Left cardiac atrium (tissue), 4 donors: ENCODE measurements at regions not wholly inside any gene's neighbourhood (a gene's known extent, or its start where the extent isn't known, plus 50 kb on each side); places are given as distances from the start of the nearest gene placed in this dataset.
A peak's percentile ranks its signal among the peaks of the same experiment; 100 is the strongest.
"Not testable (repeated sequence)": the region's sequence is repeated elsewhere in the genome, so short reads cannot be mapped to it uniquely, and the experiment has no call there.

ENCODE experiments used
- ATAC-seq, 2 donors: fragments of 200-7000 bp; cut with Tn5 transposase; one replicate each; pipeline ENCODE4 v1.9.1; 2020; ENCODE audit warnings: mild to moderate bottlenecking in 2 of 2, moderate library complexity in 2 of 2
- DNase-seq: peaks from one replicate; pipeline ENCODE4 v3.0.0-alpha.2; 2020
- intact Hi-C, 2 donors: fragments of 100-400 bp; cut with DNase I; formaldehyde crosslinking; loops; one replicate each; pipeline versions ENCODE4 v1.14.1 to v1.15.1; 2022 to 2023
- donor health status: DM: no; HTN: yes; CAD: no.
- donor health status: DM: no; HTN: yes; CAD: no; lungs with severe emphysema.
- donor health status: DM: yes; HTN: yes; CAD: no.
- donor health status: Dilated cardiomyopathy.

- no peak for DNase-seq
- intact Hi-C loops = no loop called here
- no peak for ATAC-seq
Observed at GRCh38 chr1:192862271-192862670, 53.4 kb downstream of the RGS2 start.

GRCh38 chr1:192866241-192866868 lies 57.5 kb downstream of the RGS2 start:
- intact Hi-C loops = no loop called here
- no peak for DNase-seq
- ATAC-seq = no peak

GRCh38 chr1:192867180-192867579 lies 58.3 kb downstream of the RGS2 start:
- ATAC-seq (no peak), DNase-seq (no peak)
- intact Hi-C loops = no loop called here

GRCh38 chr1:192869308-192869940 lies 60.6 kb downstream of the RGS2 start:
- no peak for ATAC-seq
- DNase-seq = no peak
- intact Hi-C loops = no loop called here

GRCh38 chr1:192872010-192872409 lies 63.2 kb downstream of the RGS2 start:
- ATAC-seq (no peak), DNase-seq (no peak)
- intact Hi-C loops = no loop called here

- intact Hi-C loops = no loop called here
- DNase-seq (no peak), ATAC-seq (no peak)
Observed at GRCh38 chr1:192873836-192874235, 65.0 kb downstream of the RGS2 start.

- DNase-seq = no peak
- no peak for ATAC-seq
Observed at GRCh38 chr1:192876633-192877032, 67.8 kb downstream of the RGS2 start.

GRCh38 chr1:192877283-192877886 lies 68.5 kb downstream of the RGS2 start:
- no peak for DNase-seq
- intact Hi-C loops = no loop called here

More at GRCh38 chr1:192876633-192877032, 67.8 kb downstream of the RGS2 start:
- intact Hi-C loops = no loop called here

GRCh38 chr1:192878249-192878648 lies 69.4 kb downstream of the RGS2 start:
- DNase-seq = peak; percentile 55

More at GRCh38 chr1:192877283-192877886, 68.5 kb downstream of the RGS2 start:
- ATAC-seq = no peak

GRCh38 chr1:192879406-192879805 lies 70.6 kb downstream of the RGS2 start:
- ATAC-seq (peak; percentile 69 to 94), DNase-seq (no peak)
- intact Hi-C loops = no loop called here

More at GRCh38 chr1:192878249-192878648, 69.4 kb downstream of the RGS2 start:
- intact Hi-C loops = no loop called here
- ATAC-seq = peak; percentile 89 to 92

GRCh38 chr1:192880231-192880630 lies 71.4 kb downstream of the RGS2 start:
- ATAC-seq = peak in 1 of 2 donors; percentile 6
- DNase-seq = no peak
- intact Hi-C loops = no loop called here

GRCh38 chr1:192884241-192884640 lies 75.4 kb downstream of the RGS2 start:
- DNase-seq = no peak
- intact Hi-C loops = no loop called here
- ATAC-seq = no peak

GRCh38 chr1:192885387-192885786 lies 76.5 kb downstream of the RGS2 start:
- ATAC-seq, intact Hi-C loops, DNase-seq: not testable (repeated sequence)

GRCh38 chr1:192887426-192887825 lies 78.6 kb downstream of the RGS2 start:
- DNase-seq (no peak), ATAC-seq (no peak)
- intact Hi-C loops = no loop called here

- ATAC-seq (no peak), DNase-seq (no peak)
- intact Hi-C loops = no loop called here
Observed at GRCh38 chr1:192888574-192888973, 79.7 kb downstream of the RGS2 start.

- intact Hi-C loops = no loop called here
- ATAC-seq (no peak), DNase-seq (no peak)
Observed at GRCh38 chr1:192889082-192889481, 80.2 kb downstream of the RGS2 start.

- intact Hi-C loops = no loop called here
- ATAC-seq (no peak), DNase-seq (no peak)
Observed at GRCh38 chr1:192890134-192890533, 81.3 kb downstream of the RGS2 start.

- no peak for DNase-seq
- no peak for ATAC-seq
- intact Hi-C loops = no loop called here
Observed at GRCh38 chr1:192892934-192893333, 84.1 kb downstream of the RGS2 start.

- ATAC-seq, intact Hi-C loops, DNase-seq: not testable (repeated sequence)
Observed at GRCh38 chr1:192895487-192895886, 86.6 kb downstream of the RGS2 start.

GRCh38 chr1:192896376-192896775 lies 87.5 kb downstream of the RGS2 start:
- intact Hi-C loops = no loop called here
- no peak for DNase-seq
- no peak for ATAC-seq

GRCh38 chr1:192901500-192901899 lies 92.7 kb downstream of the RGS2 start:
- DNase-seq (no peak), ATAC-seq (no peak)
- intact Hi-C loops = no loop called here
